ENCODE measurements at regions not wholly inside any gene's neighbourhood (a gene's known extent, or its start where the extent isn't known, plus 50 kb on each side); places are given as distances from the start of the nearest gene placed in this dataset.

GRCh38 chr2:176407706-176408105 is 138.5 kb downstream of the MTX2 start:
- TF ChIP-seq CTCF (IDR thresholded peaks at IDR 0.05) (no peak), POLR2A (IDR thresholded peaks at IDR 0.05) (no peak)
